ENCODE measurements at regions not wholly inside any gene's neighbourhood (a gene's known extent, or its start where the extent isn't known, plus 50 kb on each side); places are given as distances from the start of the nearest gene placed in this dataset.

- no peaks in the 10 kb centered on the region for H4K20me1 ChIP-seq (ENCODE audit: insufficient read depth, low read length)
Measured at GRCh38 chr4:58192217-58192616, 1082.0 kb upstream of the IGFBP7 start.

GRCh38 chr4:58191109-58191508 is 1080.9 kb upstream of the IGFBP7 start:
- Histone ChIP-seq H3K4me3 (ENCODE audit: low read depth, low read length, poor library complexity, severe bottlenecking) (no peak overlapping the region), H3K9me3 (ENCODE audit: low read length) (no peaks in the 10 kb centered on the region), H3K27me3 (ENCODE audit: insufficient read depth, low read length) (no peaks in the 10 kb centered on the region), H3K9me2 (ENCODE audit: low read depth, low read length) (no peaks in the 10 kb centered on the region), H3K79me2 (ENCODE audit: insufficient read depth, low read length) (no peaks in the 10 kb centered on the region), H3K36me3 (ENCODE audit: insufficient read depth, low read length) (no peaks in the 10 kb centered on the region), H4K20me1 (ENCODE audit: insufficient read depth, low read length) (no peaks in the 10 kb centered on the region), H3K4me2 (ENCODE audit: low read length) (no peak overlapping the region), H3K27ac (ENCODE audit: low read depth, low read length, poor library complexity, severe bottlenecking) (no peak overlapping the region), H3F3A (ENCODE audit: insufficient read depth, low read length) (no peaks in the 10 kb centered on the region), H3K9ac (ENCODE audit: low read length) (no peak overlapping the region), H3K4me1 (ENCODE audit: insufficient read depth, low read length, severe bottlenecking) (no peaks in the 10 kb centered on the region), H2AFZ (ENCODE audit: low read length) (no peak overlapping the region)
- TF ChIP-seq CTCF (IDR thresholded peaks at IDR 0.05; ENCODE audit: low read length) (no peak), EZH2 (IDR thresholded peaks at IDR 0.05; ENCODE audit: borderline replicate concordance, low read length) (no peak)

More at GRCh38 chr4:58192217-58192616, 1082.0 kb upstream of the IGFBP7 start:
- no peaks in the 10 kb centered on the region for H3K36me3 ChIP-seq (ENCODE audit: insufficient read depth, low read length)
- no peak overlapping the region for H3K4me3 ChIP-seq (ENCODE audit: low read depth, low read length, poor library complexity, severe bottlenecking)
- no peaks in the 10 kb centered on the region for H3K9me3 ChIP-seq (ENCODE audit: low read length)
- no peaks in the 10 kb centered on the region for H3K27me3 ChIP-seq (ENCODE audit: insufficient read depth, low read length)
- H3F3A ChIP-seq (ENCODE audit: insufficient read depth, low read length) = no peaks in the 10 kb centered on the region
- H3K27ac ChIP-seq (ENCODE audit: low read depth, low read length, poor library complexity, severe bottlenecking) = no peak overlapping the region
- H3K4me2 ChIP-seq (ENCODE audit: low read length) = no peak overlapping the region
- no peaks in the 10 kb centered on the region for H3K4me1 ChIP-seq (ENCODE audit: insufficient read depth, low read length, severe bottlenecking)
- no peaks in the 10 kb centered on the region for H3K79me2 ChIP-seq (ENCODE audit: insufficient read depth, low read length)
- no peak for TF ChIP-seq EZH2 (IDR thresholded peaks at IDR 0.05; ENCODE audit: borderline replicate concordance, low read length)
- no peak for TF ChIP-seq CTCF (IDR thresholded peaks at IDR 0.05; ENCODE audit: low read length)
- H3K9ac ChIP-seq (ENCODE audit: low read length) = no peak overlapping the region
- H2AFZ ChIP-seq (ENCODE audit: low read length) = no peak overlapping the region
- no peaks in the 10 kb centered on the region for H3K9me2 ChIP-seq (ENCODE audit: low read depth, low read length)

GRCh38 chr4:58188316-58188715 is 1078.1 kb upstream of the IGFBP7 start:
- Histone ChIP-seq H3K4me2 (ENCODE audit: low read length) (no peak overlapping the region), H3K4me1 (ENCODE audit: insufficient read depth, low read length, severe bottlenecking) (no peaks in the 10 kb centered on the region), H3F3A (ENCODE audit: insufficient read depth, low read length) (no peaks in the 10 kb centered on the region)

More at GRCh38 chr4:58188316-58188715, 1078.1 kb upstream of the IGFBP7 start:
- Histone ChIP-seq H3K4me3 (ENCODE audit: low read depth, low read length, poor library complexity, severe bottlenecking) (no peak overlapping the region), H3K9me2 (ENCODE audit: low read depth, low read length) (no peaks in the 10 kb centered on the region), H3K79me2 (ENCODE audit: insufficient read depth, low read length) (no peaks in the 10 kb centered on the region), H3K9ac (ENCODE audit: low read length) (no peak overlapping the region), H3K27ac (ENCODE audit: low read depth, low read length, poor library complexity, severe bottlenecking) (no peak overlapping the region), H3K27me3 (ENCODE audit: insufficient read depth, low read length) (no peaks in the 10 kb centered on the region), H3K36me3 (ENCODE audit: insufficient read depth, low read length) (no peaks in the 10 kb centered on the region), H2AFZ (ENCODE audit: low read length) (no peak overlapping the region), H4K20me1 (ENCODE audit: insufficient read depth, low read length) (no peaks in the 10 kb centered on the region), H3K9me3 (ENCODE audit: low read length) (no peaks in the 10 kb centered on the region)
- TF ChIP-seq CTCF (IDR thresholded peaks at IDR 0.05; ENCODE audit: low read length) (no peak), EZH2 (IDR thresholded peaks at IDR 0.05; ENCODE audit: borderline replicate concordance, low read length) (no peak)

All from OCI-LY1 (cell line).